B cell (primary cell): ENCODE measurements at regions not wholly inside any gene's neighbourhood (a gene's known extent, or its start where the extent isn't known, plus 50 kb on each side); places are given as distances from the start of the nearest gene placed in this dataset.
"Not testable (repeated sequence)": the region's sequence is repeated elsewhere in the genome, so short reads cannot be mapped to it uniquely, and the experiment has no call there.

Source experiments
- EZH2 ChIP-seq: IDR thresholded peaks from 2 replicates; pipeline ENCODE4 v1.6.1; 2012; ENCODE audit warnings: borderline replicate concordance, low read depth, mild to moderate bottlenecking, moderate library complexity, low read length; ENCODE audit not compliant: insufficient read depth, poor library complexity, severe bottlenecking
- TF ChIP-seq, protein P1 (sequence below): fragments of 200-600 bp; IDR thresholded peaks from one replicate; pipeline ENCODE4 v1.8.0; 2022; ENCODE audit warnings: antibody characterized with exemption, mild to moderate bottlenecking

DNA sequence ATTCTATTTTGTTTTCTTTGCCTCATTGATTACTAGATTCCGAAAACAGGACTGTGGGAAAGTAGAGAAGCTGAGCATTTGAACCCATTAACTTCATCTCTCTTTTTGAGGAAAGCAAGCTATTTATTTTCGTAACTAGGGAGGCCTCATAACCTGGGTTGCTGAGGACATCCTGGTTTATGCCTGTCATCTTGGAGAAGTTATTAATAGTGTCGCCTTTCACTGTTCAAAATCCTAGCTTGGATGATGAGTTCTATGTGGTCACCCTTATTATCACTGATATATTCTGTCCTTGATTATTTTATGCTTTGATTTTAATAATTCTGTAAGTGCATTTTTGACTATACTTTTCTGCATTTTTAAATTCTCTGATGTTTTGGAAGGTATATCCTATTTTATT, 89.3 kb upstream of the GOLGA6L4 start:
- TF ChIP-seq, protein P1, sequence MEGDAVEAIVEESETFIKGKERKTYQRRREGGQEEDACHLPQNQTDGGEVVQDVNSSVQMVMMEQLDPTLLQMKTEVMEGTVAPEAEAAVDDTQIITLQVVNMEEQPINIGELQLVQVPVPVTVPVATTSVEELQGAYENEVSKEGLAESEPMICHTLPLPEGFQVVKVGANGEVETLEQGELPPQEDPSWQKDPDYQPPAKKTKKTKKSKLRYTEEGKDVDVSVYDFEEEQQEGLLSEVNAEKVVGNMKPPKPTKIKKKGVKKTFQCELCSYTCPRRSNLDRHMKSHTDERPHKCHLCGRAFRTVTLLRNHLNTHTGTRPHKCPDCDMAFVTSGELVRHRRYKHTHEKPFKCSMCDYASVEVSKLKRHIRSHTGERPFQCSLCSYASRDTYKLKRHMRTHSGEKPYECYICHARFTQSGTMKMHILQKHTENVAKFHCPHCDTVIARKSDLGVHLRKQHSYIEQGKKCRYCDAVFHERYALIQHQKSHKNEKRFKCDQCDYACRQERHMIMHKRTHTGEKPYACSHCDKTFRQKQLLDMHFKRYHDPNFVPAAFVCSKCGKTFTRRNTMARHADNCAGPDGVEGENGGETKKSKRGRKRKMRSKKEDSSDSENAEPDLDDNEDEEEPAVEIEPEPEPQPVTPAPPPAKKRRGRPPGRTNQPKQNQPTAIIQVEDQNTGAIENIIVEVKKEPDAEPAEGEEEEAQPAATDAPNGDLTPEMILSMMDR: not testable (repeated sequence)
- TF ChIP-seq EZH2: not testable (repeated sequence)
